Neuronal stem cell (in vitro differentiated cells): ENCODE measurements at regions not wholly inside any gene's neighbourhood (a gene's known extent, or its start where the extent isn't known, plus 50 kb on each side); places are given as distances from the start of the nearest gene placed in this dataset.

Experiments used
- DNase-seq: peaks from one replicate; pipeline ENCODE4 v3.0.0-alpha.2; 2013; ENCODE audit warnings: low spot score
- H2AFZ ChIP-seq: one replicate; pipeline ENCODE4 v1.6.1; 2013; ENCODE audit warnings: mild to moderate bottlenecking, low read length, inconsistent platforms
- H2AK5ac ChIP-seq: 2 replicates; pipeline ENCODE4 v1.6.1; 2013; ENCODE audit warnings: low read depth, mild to moderate bottlenecking, inconsistent platforms, low read length, moderate library complexity, mixed read lengths
- H2BK120ac ChIP-seq: 2 replicates; pipeline ENCODE4 v1.6.1; 2013; ENCODE audit warnings: low read depth, mild to moderate bottlenecking, inconsistent platforms, low read length, moderate library complexity, mixed read lengths
- H2BK12ac ChIP-seq: one replicate; pipeline ENCODE4 v1.6.1; 2013; ENCODE audit warnings: low read length, inconsistent platforms
- H2BK15ac ChIP-seq: 2 replicates; pipeline ENCODE4 v1.6.1; 2013; ENCODE audit warnings: mild to moderate bottlenecking, low read length, inconsistent platforms, mixed read lengths
- H2BK5ac ChIP-seq: one replicate; pipeline ENCODE4 v1.6.1; 2013; ENCODE audit warnings: inconsistent platforms, mild to moderate bottlenecking, low read length, moderate library complexity
- H3K14ac ChIP-seq: one replicate; pipeline ENCODE4 v1.6.1; 2013; ENCODE audit warnings: low read length, inconsistent platforms
- H3K18ac ChIP-seq: 2 replicates; pipeline ENCODE4 v1.6.1; 2013; ENCODE audit warnings: low read length, inconsistent platforms
- H3K23ac ChIP-seq: 2 replicates; pipeline ENCODE4 v1.6.1; 2013; ENCODE audit warnings: low read depth, mild to moderate bottlenecking, mixed read lengths, low read length, inconsistent platforms; ENCODE audit not compliant: poor library complexity
- H3K27ac ChIP-seq: replicated peaks from 3 replicates; pipeline ENCODE4 v1.5.1; 2013; ENCODE audit warnings: low read length, inconsistent platforms
- H3K27me3 ChIP-seq, 3 experiments: 2 replicates each; pipeline ENCODE4 v1.6.1; 2013; ENCODE audit warnings: low read length in 3 of 3, mild to moderate bottlenecking in 2 of 3, inconsistent platforms in 1 of 3, low read depth in 1 of 3, mixed read lengths in 1 of 3, moderate library complexity in 1 of 3; ENCODE audit not compliant: control insufficient read depth in 3 of 3, insufficient read depth in 3 of 3
- H3K36me3 ChIP-seq, 2 donors: replicated peaks in 1 of 2; 2 replicates each; pipeline ENCODE4 v1.6.1; 2013; ENCODE audit warnings: low read length in 2 of 2; ENCODE audit not compliant: control insufficient read depth in 2 of 2, insufficient read depth in 2 of 2
- H3K4ac ChIP-seq: 2 replicates; pipeline ENCODE4 v1.6.1; 2013; ENCODE audit warnings: inconsistent platforms, mild to moderate bottlenecking, low read length, moderate library complexity
- H3K4me1 ChIP-seq, 2 donors: 1 replicate in 1 of 2; 2 replicates in 1 of 2; pipeline ENCODE4 v1.6.1; 2013; ENCODE audit warnings: low read length in 2 of 2, low read depth in 1 of 2; ENCODE audit not compliant: control insufficient read depth in 2 of 2, insufficient read depth in 1 of 2
- H3K4me2 ChIP-seq: one replicate; pipeline ENCODE4 v1.6.1; 2013; ENCODE audit warnings: mild to moderate bottlenecking, low read length, inconsistent platforms; ENCODE audit not compliant: insufficient read depth, poor library complexity, severe bottlenecking
- H3K4me3 ChIP-seq, 2 donors: 2 replicates each; pipeline ENCODE4 v1.5.1; 2013; ENCODE audit warnings: low read length in 2 of 2, mild to moderate bottlenecking in 2 of 2, inconsistent platforms in 1 of 2, moderate library complexity in 1 of 2
- H3K79me1 ChIP-seq: one replicate; pipeline ENCODE4 v1.6.1; 2013; ENCODE audit warnings: low read depth, mild to moderate bottlenecking, inconsistent platforms, low read length, moderate library complexity
- H3K9ac ChIP-seq: one replicate; pipeline ENCODE4 v1.6.1; 2013; ENCODE audit warnings: mild to moderate bottlenecking, low read depth, low read length, inconsistent platforms; ENCODE audit not compliant: poor library complexity
- H3K9me3 ChIP-seq, 2 donors: replicated peaks in 1 of 2; 2 replicates each; pipeline versions ENCODE3 to v1.6.1; 2013; ENCODE audit warnings: low read length in 2 of 2, mild to moderate bottlenecking in 2 of 2, inconsistent platforms in 1 of 2, low read depth in 1 of 2, mixed read lengths in 1 of 2, moderate library complexity in 1 of 2; ENCODE audit not compliant: control insufficient read depth in 2 of 2, insufficient read depth in 1 of 2
- H4K8ac ChIP-seq: one replicate; pipeline ENCODE4 v1.6.1; 2013; ENCODE audit warnings: low read depth, mild to moderate bottlenecking, inconsistent platforms, low read length, moderate library complexity
- H4K91ac ChIP-seq: one replicate; pipeline ENCODE4 v1.6.1; 2013; ENCODE audit warnings: low read length, low read depth, mild to moderate bottlenecking, inconsistent platforms; ENCODE audit not compliant: poor library complexity
- WGBS, 2 donors: extraction: QIAGEN DNeasy Blood & Tissue Kit; methylation state at CpG; one replicate each; pipeline ENCODE4 v1.1.7; 2013; ENCODE audit warnings: missing lambda C conversion rate in 2 of 2, mixed read lengths in 1 of 2; ENCODE audit not compliant: insufficient read length in 2 of 2, insufficient replicate concordance in 1 of 2; ENCODE audit errors: extremely low coverage in 2 of 2; 5-methylcytosine and 5-hydroxymethylcytosine counted together

- Histone ChIP-seq H3K4me1 (peaks cover 5 to 6% of the 10 kb centered on the region in 2 donors), H2BK12ac (no peak overlapping the region)
These were observed 261.7 kb upstream of the IRX3 start for GRCh38 chr16:54548281-54548680.

GRCh38 chr16:54547052-54547451 is 260.5 kb upstream of the IRX3 start:
- no peak overlapping the region for H2BK12ac ChIP-seq
- H2AFZ ChIP-seq: no peak overlapping the region
- H3K23ac ChIP-seq: no peak overlapping the region
- H2AK5ac ChIP-seq: no peak overlapping the region
- H3K4me3 ChIP-seq: no peak overlapping the region
- no peak overlapping the region for H2BK5ac ChIP-seq
- no peak overlapping the region for H3K9ac ChIP-seq
- H2BK15ac ChIP-seq: no peak overlapping the region
- no peaks in the 10 kb centered on the region for H3K9me3 ChIP-seq
- no peak overlapping the region for H3K4me2 ChIP-seq
- H3K36me3 ChIP-seq: no peaks in the 10 kb centered on the region
- H3K27me3 ChIP-seq: no peaks in the 10 kb centered on the region
- H3K4ac ChIP-seq: no peak overlapping the region
- no peak overlapping the region for H4K8ac ChIP-seq
- peaks cover 5 to 6% of the 10 kb centered on the region in 2 donors for H3K4me1 ChIP-seq
- H2BK120ac ChIP-seq: no peak overlapping the region
- H4K91ac ChIP-seq: no peak overlapping the region
- H3K18ac ChIP-seq: no peak overlapping the region
- no CpG with 5 or more reads among the region's 4 CpGs for WGBS, 2 donors
- DNase-seq: no peak
- no peak overlapping the region for H3K27ac ChIP-seq
- H3K14ac ChIP-seq: no peak overlapping the region
- no peaks in the 10 kb centered on the region for H3K79me1 ChIP-seq

More at GRCh38 chr16:54548281-54548680, 261.7 kb upstream of the IRX3 start:
- no CpG with 5 or more reads among the region's 7 CpGs for WGBS, 2 donors
- Histone ChIP-seq H3K4ac (no peak overlapping the region), H4K8ac (no peak overlapping the region), H2BK120ac (no peak overlapping the region), H2AFZ (no peak overlapping the region), H3K4me3 (no peak overlapping the region), H4K91ac (no peak overlapping the region), H3K36me3 (no peaks in the 10 kb centered on the region), H3K27me3 (no peaks in the 10 kb centered on the region), H2BK5ac (no peak overlapping the region), H2AK5ac (no peak overlapping the region), H3K14ac (no peak overlapping the region), H3K18ac (no peak overlapping the region), H2BK15ac (no peak overlapping the region), H3K79me1 (no peaks in the 10 kb centered on the region), H3K23ac (no peak overlapping the region), H3K9me3 (no peaks in the 10 kb centered on the region), H3K27ac (no peak overlapping the region), H3K4me2 (no peak overlapping the region), H3K9ac (no peak overlapping the region)
- DNase-seq: no peak

- Histone ChIP-seq H3K27ac (no peak overlapping the region), H3K79me1 (no peaks in the 10 kb centered on the region), H4K8ac (no peak overlapping the region), H3K4me3 (no peak overlapping the region), H4K91ac (no peak overlapping the region), H3K14ac (no peak overlapping the region), H2BK5ac (no peak overlapping the region), H2AK5ac (no peak overlapping the region), H3K27me3 (no peaks in the 10 kb centered on the region), H3K4me2 (no peak overlapping the region), H2BK12ac (no peak overlapping the region), H3K9me3 (no peaks in the 10 kb centered on the region), H3K18ac (no peak overlapping the region), H2BK120ac (no peak overlapping the region), H2BK15ac (no peak overlapping the region), H3K4me1 (peaks cover 5 to 6% of the 10 kb centered on the region in 2 donors), H2AFZ (peak overlapping the region; percentile 71), H3K9ac (no peak overlapping the region), H3K4ac (no peak overlapping the region), H3K23ac (no peak overlapping the region), H3K36me3 (no peaks in the 10 kb centered on the region)
- no CpG with 5 or more reads among the region's 5 CpGs for WGBS, 2 donors
- DNase-seq: no peak
These were observed 259.9 kb upstream of the IRX3 start for GRCh38 chr16:54546521-54546920.

GRCh38 chr16:54545854-54546511 is 259.4 kb upstream of the IRX3 start:
- Histone ChIP-seq H3K4me3 (no peak overlapping the region), H3K36me3 (no peaks in the 10 kb centered on the region), H4K8ac (no peak overlapping the region), H3K4me2 (no peak overlapping the region), H3K18ac (no peak overlapping the region), H2AK5ac (no peak overlapping the region), H2AFZ (peak overlapping the region; percentile 71), H2BK5ac (no peak overlapping the region), H3K27me3 (no peaks in the 10 kb centered on the region), H4K91ac (no peak overlapping the region), H3K23ac (no peak overlapping the region), H3K9me3 (no peaks in the 10 kb centered on the region), H3K14ac (no peak overlapping the region), H3K27ac (no peak overlapping the region), H2BK12ac (no peak overlapping the region), H2BK15ac (no peak overlapping the region), H3K4ac (no peak overlapping the region), H2BK120ac (no peak overlapping the region), H3K9ac (no peak overlapping the region), H3K4me1 (peaks cover 5 to 6% of the 10 kb centered on the region in 2 donors), H3K79me1 (no peaks in the 10 kb centered on the region)
- DNase-seq: no peak
- WGBS, 2 donors: no CpG with 5 or more reads among the region's 14 CpGs
